Nephron progenitor cell (in vitro differentiated cells): ENCODE measurements at regions not wholly inside any gene's neighbourhood (a gene's known extent, or its start where the extent isn't known, plus 50 kb on each side); places are given as distances from the start of the nearest gene placed in this dataset.
A peak's percentile ranks its signal among the peaks of the same experiment; 100 is the strongest.
"Not testable (repeated sequence)": the region's sequence is repeated elsewhere in the genome, so short reads cannot be mapped to it uniquely, and the experiment has no call there.

Experiments
- DNase-seq: peaks from one replicate; pipeline ENCODE4 v3.0.0; 2021
- H3K27ac Mint-ChIP-seq: 2 replicates; pipeline ENCODE4 v1.8.0; 2021; ENCODE audit warnings: mild to moderate bottlenecking, moderate library complexity, mixed read lengths
- H3K27me3 Mint-ChIP-seq: 2 replicates; pipeline ENCODE4 v1.8.0; 2021; ENCODE audit warnings: mild to moderate bottlenecking, low read depth, mixed read lengths; ENCODE audit not compliant: poor library complexity
- H3K36me3 Mint-ChIP-seq: 2 replicates; pipeline ENCODE4 v1.8.0; 2021; ENCODE audit warnings: low read depth, mixed read lengths
- H3K4me1 Mint-ChIP-seq: 2 replicates; pipeline ENCODE4 v1.8.0; 2021; ENCODE audit warnings: mixed read lengths
- H3K4me3 Mint-ChIP-seq: 2 replicates; pipeline ENCODE4 v1.8.0; 2021; ENCODE audit warnings: mild to moderate bottlenecking, moderate library complexity, mixed read lengths
- H3K9me3 Mint-ChIP-seq: 2 replicates; pipeline ENCODE4 v1.8.0; 2021; ENCODE audit warnings: mild to moderate bottlenecking, moderate library complexity, mixed read lengths
- CTCF ChIP-seq: fragments of 200-600 bp; sonication (generic); IDR thresholded peaks from 2 replicates; pipeline ENCODE4 v1.5.0; 2021; ENCODE audit warnings: antibody characterized with exemption

- H3K4me3 Mint-ChIP-seq: no peak overlapping the region
- H3K27me3 Mint-ChIP-seq: no peaks in the 10 kb centered on the region
- DNase-seq: no peak
- TF ChIP-seq CTCF: no peak
- H3K27ac Mint-ChIP-seq: no peak overlapping the region
- H3K4me1 Mint-ChIP-seq: peaks cover 53% of the 10 kb centered on the region
- no peaks in the 10 kb centered on the region for H3K9me3 Mint-ChIP-seq
- H3K36me3 Mint-ChIP-seq: no peaks in the 10 kb centered on the region
Measured at GRCh38 chr17:72569148-72569946, 448.5 kb downstream of the SOX9 start.

- H3K27ac Mint-ChIP-seq: peak overlapping the region; percentile 73
- H3K9me3 Mint-ChIP-seq: no peaks in the 10 kb centered on the region
- DNase-seq: no peak
- peak overlapping the region; percentile 45 for H3K4me3 Mint-ChIP-seq
- H3K27me3 Mint-ChIP-seq: no peaks in the 10 kb centered on the region
- H3K36me3 Mint-ChIP-seq: no peaks in the 10 kb centered on the region
- peaks cover 68% of the 10 kb centered on the region for H3K4me1 Mint-ChIP-seq
- no peak for TF ChIP-seq CTCF
Measured at GRCh38 chr17:72571813-72572396, 451.1 kb downstream of the SOX9 start.

- Mint-ChIP-seq H3K27ac (peak overlapping the region; percentile 59), H3K4me1 (peaks cover 68% of the 10 kb centered on the region), H3K27me3 (peaks cover 3% of the 10 kb centered on the region), H3K36me3 (no peaks in the 10 kb centered on the region), H3K9me3 (no peaks in the 10 kb centered on the region), H3K4me3 (no peak overlapping the region)
- DNase-seq: no peak
- TF ChIP-seq CTCF: no peak
Measured at GRCh38 chr17:72572604-72573491, 452.0 kb downstream of the SOX9 start.

GRCh38 chr17:72573492-72573801 is 452.6 kb downstream of the SOX9 start:
- not testable (repeated sequence) for DNase-seq, H3K9me3 Mint-ChIP-seq, H3K4me3 Mint-ChIP-seq, H3K36me3 Mint-ChIP-seq, H3K27ac Mint-ChIP-seq, H3K27me3 Mint-ChIP-seq
- H3K4me1 Mint-ChIP-seq: peaks cover 62% of the 10 kb centered on the region

- Mint-ChIP-seq H3K4me3 (no peak overlapping the region), H3K27ac (no peak overlapping the region)
- no peak for DNase-seq
Measured at GRCh38 chr17:72574675-72575510, 454.1 kb downstream of the SOX9 start.

More at GRCh38 chr17:72574675-72575510, 454.1 kb downstream of the SOX9 start:
- Mint-ChIP-seq H3K27me3 (peaks cover 13% of the 10 kb centered on the region), H3K9me3 (no peaks in the 10 kb centered on the region), H3K36me3 (no peaks in the 10 kb centered on the region), H3K4me1 (peaks cover 57% of the 10 kb centered on the region)
- no peak for TF ChIP-seq CTCF
